IMR-90 (cell line): ENCODE measurements at regions not wholly inside any gene's neighbourhood (a gene's known extent, or its start where the extent isn't known, plus 50 kb on each side); places are given as distances from the start of the nearest gene placed in this dataset.

Experiments
- ATAC-seq: fragments of 200-7000 bp; cut with Tn5 transposase; 2 replicates; pipeline ENCODE4 v1.9.1; 2020; ENCODE audit warnings: low read depth, mild to moderate bottlenecking, moderate library complexity
- BruUV-seq: library from RNA; stranded (reverse); fragments of 400-500 nt; replicated peaks from 2 replicates; lab custom pipeline; 2021; lab: Mats Ljungman, UMichigan
- CTCF ChIA-PET: fragments of 300-600 bp; formaldehyde crosslinking; extraction: SDS; loops from one replicate; lab custom pipeline; 2021; ENCODE audit warnings: antibody characterized with exemption; lab: Yijun Ruan, JAX
- POLR2A ChIA-PET: fragments of 300-600 bp; sonication (Branson Sonifier 250); formaldehyde crosslinking; loops from one replicate; lab custom pipeline; 2022; ENCODE audit warnings: antibody characterized with exemption; ENCODE audit not compliant: unreplicated experiment; lab: Charles Lee
- DNase-seq: peaks from one replicate; pipeline ENCODE4 v3.0.0; 2013
- H2AFZ ChIP-seq: replicated peaks from 2 replicates; pipeline ENCODE3; 2013; ENCODE audit warnings: low read length, mild to moderate bottlenecking; ENCODE audit not compliant: poor library complexity
- H2AK5ac ChIP-seq: 2 replicates; pipeline ENCODE4 v1.6.1; 2013; ENCODE audit warnings: low read depth, low read length, inconsistent platforms
- H2AK9ac ChIP-seq: replicated peaks from 2 replicates; pipeline ENCODE3; 2013; ENCODE audit warnings: mild to moderate bottlenecking, low read depth, low read length, moderate library complexity; ENCODE audit not compliant: poor library complexity
- H2BK120ac ChIP-seq: 2 replicates; pipeline ENCODE4 v1.6.1; 2013; ENCODE audit warnings: low read depth, low read length, inconsistent platforms
- H2BK15ac ChIP-seq: 3 replicates; pipeline ENCODE4 v1.6.1; 2013; ENCODE audit warnings: low read depth, low read length, inconsistent platforms
- H2BK20ac ChIP-seq: 2 replicates; pipeline ENCODE4 v1.6.1; 2013; ENCODE audit warnings: low read depth, mild to moderate bottlenecking, inconsistent platforms, low read length, moderate library complexity
- H2BK5ac ChIP-seq: 2 replicates; pipeline ENCODE4 v1.6.1; 2013; ENCODE audit warnings: mild to moderate bottlenecking, low read depth, low read length, inconsistent platforms; ENCODE audit not compliant: poor library complexity, severe bottlenecking
- H3K14ac ChIP-seq: replicated peaks from 2 replicates; pipeline ENCODE4 v1.6.1; 2013; ENCODE audit warnings: low read depth, low read length, inconsistent platforms
- H3K18ac ChIP-seq: 2 replicates; pipeline ENCODE4 v1.6.1; 2013; ENCODE audit warnings: low read depth, low read length, control low read depth
- H3K23ac ChIP-seq: 2 replicates; pipeline ENCODE4 v1.6.1; 2013; ENCODE audit warnings: low read depth, low read length, inconsistent platforms
- H3K27ac ChIP-seq: 2 replicates; pipeline ENCODE4 v1.5.1; 2013; ENCODE audit warnings: mild to moderate bottlenecking, control low read depth, low read length; ENCODE audit not compliant: insufficient read depth
- H3K27me3 ChIP-seq: 2 replicates; pipeline ENCODE4 v1.6.1; 2013; ENCODE audit warnings: low read length; ENCODE audit not compliant: control insufficient read depth, insufficient read depth
- H3K36me3 ChIP-seq: 2 replicates; pipeline ENCODE4 v1.6.1; 2013; ENCODE audit warnings: low read length, mixed read lengths; ENCODE audit not compliant: control insufficient read depth, insufficient read depth
- H3K4ac ChIP-seq: 2 replicates; pipeline ENCODE4 v1.6.1; 2013; ENCODE audit warnings: low read depth, low read length, inconsistent platforms
- H3K4me1 ChIP-seq: 2 replicates; pipeline ENCODE4 v1.6.1; 2013; ENCODE audit warnings: low read length, mixed read lengths; ENCODE audit not compliant: control insufficient read depth, insufficient read depth
- H3K4me2 ChIP-seq: 2 replicates; pipeline ENCODE4 v1.6.1; 2013; ENCODE audit warnings: low read depth, mild to moderate bottlenecking, control low read depth, low read length, moderate library complexity
- H3K4me3 ChIP-seq: 2 replicates; pipeline ENCODE4 v1.5.1; 2013; ENCODE audit warnings: low read depth, mild to moderate bottlenecking, control low read depth, low read length, moderate library complexity; ENCODE audit not compliant: insufficient read depth
- H3K56ac ChIP-seq: 2 replicates; pipeline ENCODE4 v1.6.1; 2013; ENCODE audit warnings: low read length, inconsistent platforms; ENCODE audit not compliant: insufficient read depth; ENCODE audit errors: extremely low read depth
- H3K79me1 ChIP-seq, 2 experiments: 2 replicates each; pipeline ENCODE4 v1.6.1; 2013; ENCODE audit warnings: low read length in 2 of 2, inconsistent platforms in 1 of 2, low read depth in 1 of 2
- H3K9ac ChIP-seq: 2 replicates; pipeline ENCODE4 v1.6.1; 2013; ENCODE audit warnings: low read depth, low read length, control low read depth
- H3K9me1 ChIP-seq: 2 replicates; pipeline ENCODE4 v1.6.1; 2013; ENCODE audit warnings: low read length, inconsistent platforms; ENCODE audit not compliant: insufficient read depth
- H3K9me3 ChIP-seq: 2 replicates; pipeline ENCODE4 v1.6.1; 2013; ENCODE audit warnings: low read length; ENCODE audit not compliant: control insufficient read depth, insufficient read depth
- H4K20me1 ChIP-seq: 2 replicates; pipeline ENCODE4 v1.6.1; 2013; ENCODE audit warnings: low read length, inconsistent platforms; ENCODE audit not compliant: insufficient read depth
- H4K5ac ChIP-seq: 2 replicates; pipeline ENCODE4 v1.6.1; 2013; ENCODE audit warnings: mild to moderate bottlenecking, low read depth, low read length, control low read depth
- H4K8ac ChIP-seq, 2 experiments: 2 replicates each; pipeline ENCODE4 v1.6.1; 2013; ENCODE audit warnings: low read depth in 2 of 2, low read length in 2 of 2, control low read depth in 1 of 2, inconsistent platforms in 1 of 2
- H4K91ac ChIP-seq: 2 replicates; pipeline ENCODE4 v1.6.1; 2013; ENCODE audit warnings: low read depth, low read length, inconsistent platforms; ENCODE audit not compliant: insufficient read depth
- BHLHE40 ChIP-seq: fragments of 150-350 bp; IDR thresholded peaks from 2 replicates; pipeline ENCODE4 v1.6.1; 2016; ENCODE audit warnings: mild to moderate bottlenecking, low read depth, low read length
- MAFK ChIP-seq: IDR thresholded peaks from 2 replicates; pipeline ENCODE4 v1.6.1; 2012; ENCODE audit warnings: low read depth, low read length, improper control_type of control experiment
- RCOR1 ChIP-seq: IDR thresholded peaks from 2 replicates; pipeline ENCODE4 v1.6.1; 2012; ENCODE audit warnings: mild to moderate bottlenecking, low read length, improper control_type of control experiment; ENCODE audit not compliant: insufficient replicate concordance
- SMC3 ChIP-seq: fragments of 150-350 bp; IDR thresholded peaks from 2 replicates; pipeline ENCODE4 v1.6.1; 2016; ENCODE audit warnings: low read depth, mild to moderate bottlenecking, antibody characterized with exemption, low read length, moderate library complexity
- WGBS, 2 experiments: methylation state at CpG; one replicate each; pipeline versions ENCODE4 v1.1.5 to v1.1.7; 2013; ENCODE audit warnings: missing lambda C conversion rate in 2 of 2; ENCODE audit not compliant: insufficient read length in 1 of 2; ENCODE audit errors: extremely low coverage in 2 of 2; 5-methylcytosine and 5-hydroxymethylcytosine counted together
- dilution Hi-C: fragments of 300-500 bp; cut with HindIII; formaldehyde crosslinking; loops from one replicate; pipeline ENCODE4 v1.14.3; 2018; ENCODE audit warnings: low sequenced_read_pairs; ENCODE audit not compliant: unreplicated experiment
- in situ Hi-C: fragments of 300-500 bp; cut with MboI; formaldehyde crosslinking; loops from 3 replicates; pipeline ENCODE4 v1.14.3; 2019; ENCODE audit warnings: low sequenced_read_pairs, inconsistent platforms, mixed read lengths
- intact Hi-C: fragments of 100-400 bp; cut with micrococcal nuclease; formaldehyde crosslinking; loops from 2 replicates; pipeline ENCODE4 v1.10.0; 2022

- BruUV-seq, result no TSS peak
- Histone ChIP-seq H3K18ac (no peak overlapping the region), H3K9me3 (peaks cover 3% of the 10 kb centered on the region; the same call in 1 of the 2 replicates), H3K36me3 (no peaks in the 10 kb centered on the region), H3K14ac (no peak overlapping the region), H3K27ac (no peak overlapping the region), H4K91ac (no peak overlapping the region), H3K9ac (no peak overlapping the region), H2AK9ac (no peak overlapping the region), H4K20me1 (no peaks in the 10 kb centered on the region), H4K8ac (no peak overlapping the region), H3K27me3 (no peaks in the 10 kb centered on the region; the same call in 1 of the 2 replicates), H2AK5ac (no peak overlapping the region), H3K23ac (no peak overlapping the region), H3K56ac (no peak overlapping the region), H2BK120ac (no peak overlapping the region), H3K4me3 (no peak overlapping the region), H3K4me1 (no peaks in the 10 kb centered on the region), H3K9me1 (no peaks in the 10 kb centered on the region; the same call in 1 of the 2 replicates), H3K4me2 (no peak overlapping the region), H2BK20ac (no peak overlapping the region), H3K79me1 (no peaks in the 10 kb centered on the region), H2AFZ (no peak overlapping the region), H2BK15ac (no peak overlapping the region), H4K5ac (no peak overlapping the region), H2BK5ac (no peak overlapping the region), H3K4ac (no peak overlapping the region)
- intact Hi-C loops (no loop called here), in situ Hi-C loops (no loop called here), dilution Hi-C loops (no loop called here)
- no CpG with 5 or more reads among the region's 2 CpGs for WGBS, 2 experiments
- DNase-seq, result no peak
- ChIA-PET CTCF (no interaction called here), POLR2A (no interaction called here)
- TF ChIP-seq SMC3 (no peak), BHLHE40 (no peak), MAFK (no peak), RCOR1 (no peak)
- no peak for ATAC-seq
Measured at GRCh38 chr15:31567861-31568260, 241.2 kb downstream of the KLF13 start.
